HCT116 (cell line): ENCODE measurements at regions not wholly inside any gene's neighbourhood (a gene's known extent, or its start where the extent isn't known, plus 50 kb on each side); places are given as distances from the start of the nearest gene placed in this dataset.

Experiments used
- ATAC-seq: fragments of 200-7000 bp; cut with Tn5 transposase; 2 replicates; pipeline ENCODE4 v1.9.1; 2020; ENCODE audit warnings: mild to moderate bottlenecking, moderate library complexity
- BruUV-seq: library from RNA; stranded (reverse); fragments of 400-500 nt; replicated peaks from 2 replicates; lab custom pipeline; 2021; lab: Mats Ljungman, UMichigan
- CTCF ChIA-PET: fragments of 300-600 bp; sonication (Branson Sonifier 250); formaldehyde crosslinking; loops from one replicate; lab custom pipeline; 2021; ENCODE audit warnings: antibody characterized with exemption; lab: Charles Lee
- POLR2A ChIA-PET: fragments of 300-600, 350-600 bp; sonication (Branson Sonifier 250); formaldehyde crosslinking; loops from one replicate; lab custom pipeline; 2021; ENCODE audit warnings: antibody characterized with exemption; lab: Charles Lee
- RAD21 ChIA-PET, 2 experiments: fragments of 300-600 bp; sonication (Branson Sonifier 250); formaldehyde crosslinking; loops; one replicate each; lab custom pipeline; 2023; ENCODE audit warnings: low total read pairs in 2 of 2; ENCODE audit not compliant: uncharacterized antibody in 2 of 2, unreplicated experiment in 2 of 2, low non-redundant PET in 1 of 2; lab: Charles Lee
- DNase-seq: peaks from one replicate; pipeline ENCODE4 v3.0.0-alpha.2; 2010; ENCODE audit warnings: low read depth, low spot score
- H2AFZ ChIP-seq: fragments of 200-600 bp; shearing (Covaris generic), sonication (generic); 2 replicates; pipeline ENCODE4 v1.6.1; 2017; ENCODE audit warnings: low read depth, mixed run types, mixed read lengths, antibody characterized with exemption, low read length; ENCODE audit not compliant: poor library complexity, severe bottlenecking
- H3K27ac ChIP-seq: 2 replicates; pipeline ENCODE4 v1.5.1; 2012; ENCODE audit warnings: low read depth, low read length
- H3K27me3 ChIP-seq: fragments of 200-600 bp; sonication (generic); 2 replicates; pipeline ENCODE4 v1.6.1; 2016; ENCODE audit warnings: mixed run types, low read length, mixed read lengths; ENCODE audit not compliant: insufficient read depth
- H3K36me3 ChIP-seq, 2 experiments: fragments of 200-500 bp in 1 of 2; fragments of 200-600 bp in 1 of 2; sonication (Bioruptor generic) in 1 of 2; sonication (generic) in 1 of 2; 2 replicates each; pipeline versions ENCODE4 v1.5.1 to v1.6.1; 2014 to 2016; ENCODE audit warnings: low read length in 2 of 2, inconsistent platforms in 1 of 2, mixed read lengths in 1 of 2, mixed run types in 1 of 2; ENCODE audit not compliant: insufficient read depth in 2 of 2, control insufficient read depth in 1 of 2
- H3K4me1 ChIP-seq, 2 experiments: fragments of 200-600 bp in 1 of 2; sonication (generic) in 1 of 2; 2 replicates each; pipeline versions ENCODE4 v1.5.1 to v1.6.1; 2012 to 2017; ENCODE audit warnings: low read length in 2 of 2, inconsistent platforms in 1 of 2, mild to moderate bottlenecking in 1 of 2, mixed read lengths in 1 of 2, mixed run types in 1 of 2, moderate library complexity in 1 of 2; ENCODE audit not compliant: insufficient read depth in 2 of 2, control insufficient read depth in 1 of 2
- H3K4me2 ChIP-seq: fragments of 200-600 bp; sonication (generic); 2 replicates; pipeline ENCODE4 v1.6.1; 2017; ENCODE audit warnings: mixed run types, low read length, mixed read lengths
- H3K4me3 ChIP-seq, 2 experiments: fragments of 200-600 bp in 1 of 2; sonication (generic) in 1 of 2; replicated peaks in 1 of 2; 2 replicates each; pipeline ENCODE4 v1.5.1; 2011 to 2016; ENCODE audit warnings: low read length in 2 of 2, control low read depth in 1 of 2, low read depth in 1 of 2, mild to moderate bottlenecking in 1 of 2, mixed read lengths in 1 of 2, mixed run types in 1 of 2
- H3K79me2 ChIP-seq: fragments of 200-600 bp; sonication (generic); 2 replicates; pipeline ENCODE4 v1.6.1; 2017; ENCODE audit warnings: mild to moderate bottlenecking, mixed run types, low read length, moderate library complexity, mixed read lengths; ENCODE audit not compliant: insufficient read depth
- H3K9ac ChIP-seq: fragments of 200-600 bp; sonication (generic); 2 replicates; pipeline ENCODE4 v1.6.1; 2016; ENCODE audit warnings: low read length, mixed read lengths
- H3K9me2 ChIP-seq: fragments of 200-600 bp; sonication (generic), shearing (Covaris generic); 2 replicates; pipeline ENCODE4 v1.6.1; 2017; ENCODE audit warnings: mixed run types, mild to moderate bottlenecking, moderate library complexity; ENCODE audit not compliant: insufficient read depth
- H3K9me3 ChIP-seq, 2 experiments: fragments of 200-500 bp in 1 of 2; fragments of 200-600 bp in 1 of 2; sonication (Bioruptor generic) in 1 of 2; sonication (generic) in 1 of 2; 2 replicates each; pipeline ENCODE4 v1.6.1; 2014 to 2017; ENCODE audit warnings: low read length in 2 of 2, mixed read lengths in 2 of 2, inconsistent platforms in 1 of 2, low read depth in 1 of 2, mild to moderate bottlenecking in 1 of 2, mixed run types in 1 of 2, moderate library complexity in 1 of 2; ENCODE audit not compliant: control insufficient read depth in 1 of 2, insufficient read depth in 1 of 2
- H4K20me1 ChIP-seq: fragments of 200-600 bp; sonication (generic), shearing (Covaris generic); 2 replicates; pipeline ENCODE4 v1.6.1; 2017; ENCODE audit warnings: mixed run types, mild to moderate bottlenecking, moderate library complexity; ENCODE audit not compliant: insufficient read depth
- EGR1 ChIP-seq: IDR thresholded peaks from 2 replicates; pipeline ENCODE4 v1.6.1; 2012; ENCODE audit warnings: low read depth
- EZH2phosphoT487 ChIP-seq: fragments of 200-600 bp; IDR thresholded peaks from 2 replicates; pipeline ENCODE4 v1.6.1; 2018; ENCODE audit warnings: antibody characterized with exemption, borderline replicate concordance
- FOSL1 ChIP-seq: IDR thresholded peaks from 2 replicates; pipeline ENCODE4 v1.6.1; 2012; ENCODE audit warnings: low read depth
- JUND ChIP-seq: IDR thresholded peaks from 2 replicates; pipeline ENCODE4 v1.6.1; 2012
- MAX ChIP-seq: IDR thresholded peaks from 2 replicates; pipeline ENCODE4 v1.6.1; 2012
- SIN3A ChIP-seq: IDR thresholded peaks from 2 replicates; pipeline ENCODE4 v1.6.1; 2012; ENCODE audit warnings: low read depth
- TCF7L2 ChIP-seq: IDR thresholded peaks from 2 replicates; pipeline ENCODE4 v1.7.0; 2011; ENCODE audit warnings: borderline replicate concordance, inconsistent platforms; ENCODE audit not compliant: insufficient read depth, insufficient read length; ENCODE audit errors: extremely low read depth
- ZBTB33 ChIP-seq: IDR thresholded peaks from 2 replicates; pipeline ENCODE4 v1.6.1; 2011; ENCODE audit warnings: mild to moderate bottlenecking, low read length, moderate library complexity; ENCODE audit not compliant: insufficient replicate concordance; ENCODE audit errors: extremely low read depth
- intact Hi-C: fragments of 100-400 bp; cut with micrococcal nuclease; formaldehyde crosslinking; loops from 2 replicates; pipeline ENCODE4 v1.10.0; 2022

GRCh38 chr16:77585379-77586251 lies 136.7 kb upstream of the NUDT7 start:
- H3K9me3 ChIP-seq, result no peaks in the 10 kb centered on the region
- no TSS peak for BruUV-seq
- no peak overlapping the region for H3K4me3 ChIP-seq
- peak overlapping the region; percentile 28 for H3K4me2 ChIP-seq
- H3K27me3 ChIP-seq, result peaks cover 25% of the 10 kb centered on the region
- H3K79me2 ChIP-seq, result no peaks in the 10 kb centered on the region
- H3K27ac ChIP-seq, result no peak overlapping the region
- H3K9me2 ChIP-seq, result no peaks in the 10 kb centered on the region
- peak; percentile 64 for ATAC-seq
- no peak overlapping the region for H3K9ac ChIP-seq
- no peak for TF ChIP-seq TCF7L2
- TF ChIP-seq EZH2phosphoT487, result no peak
- TF ChIP-seq SIN3A, result no peak
- TF ChIP-seq JUND, result peak; percentile 60
- TF ChIP-seq FOSL1, result peak; percentile 65
- TF ChIP-seq MAX, result peak; percentile 52; the same call in 1 of the 2 replicates
- no peak for TF ChIP-seq ZBTB33
- TF ChIP-seq EGR1, result no peak
- TF ChIP-seq, all 23 proteins: peak for 3
- Histone ChIP-seq H2AFZ (no peak overlapping the region), H3K4me1 (peaks cover 9 to 18% of the 10 kb centered on the region in 2 experiments), H3K36me3 (no peaks in the 10 kb centered on the region), H4K20me1 (no peaks in the 10 kb centered on the region)
- intact Hi-C loops, result loop anchor here (2.0 kb wide), 1 partner anchor 179 kb away; no protein-coding TSS in a partner anchor
- ChIA-PET CTCF (interaction anchor here (0.9 to 6.2 kb wide), 6 partner anchors 74 to 417 kb away, joined by 3 to 77 read pairs (median 6); no protein-coding TSS in a partner anchor), POLR2A (no interaction called here), RAD21 (no interaction called here)
- peak; percentile 50 for DNase-seq
